Astrocyte (in vitro differentiated cells and primary cell): ENCODE measurements at regions not wholly inside any gene's neighbourhood (a gene's known extent, or its start where the extent isn't known, plus 50 kb on each side); places are given as distances from the start of the nearest gene placed in this dataset.

Experiments
- DNase-seq: peaks from one replicate; pipeline ENCODE4 v3.0.0-alpha.2; 2010; ENCODE audit warnings: low read depth
- FAIRE-seq: peaks from 2 replicates; lab custom pipeline; 2011; peaks lifted over from hg19 to GRCh38; lab: Jason Lieb, UNC
- H2AFZ ChIP-seq: 2 replicates; pipeline ENCODE4 v1.6.0; 2012; ENCODE audit warnings: low read depth, low read length, inconsistent platforms
- H3K27ac ChIP-seq: 2 replicates; pipeline ENCODE4 v1.5.1; 2011; ENCODE audit warnings: low read depth, low read length, inconsistent platforms
- H3K27me3 ChIP-seq: 2 replicates; pipeline ENCODE4 v1.6.0; 2011; ENCODE audit warnings: low read length, inconsistent platforms; ENCODE audit not compliant: insufficient read depth
- H3K36me3 ChIP-seq: 2 replicates; pipeline ENCODE4 v1.5.1; 2011; ENCODE audit warnings: low read length, inconsistent platforms; ENCODE audit not compliant: insufficient read depth
- H3K4me1 ChIP-seq: 2 replicates; pipeline ENCODE4 v1.5.1; 2011; ENCODE audit warnings: low read length, inconsistent platforms; ENCODE audit not compliant: insufficient read depth
- H3K4me2 ChIP-seq: 2 replicates; pipeline ENCODE4 v1.6.0; 2012; ENCODE audit warnings: low read length, inconsistent platforms
- H3K4me3 ChIP-seq: 2 replicates; pipeline ENCODE4 v1.5.1; 2011; ENCODE audit warnings: low read depth, mild to moderate bottlenecking, low read length, inconsistent platforms; ENCODE audit not compliant: insufficient read depth
- H3K79me2 ChIP-seq: 2 replicates; pipeline ENCODE4 v1.6.0; 2012; ENCODE audit warnings: mild to moderate bottlenecking, low read length, inconsistent platforms; ENCODE audit not compliant: insufficient read depth
- H3K9ac ChIP-seq: 2 replicates; pipeline ENCODE4 v1.6.0; 2012; ENCODE audit warnings: mild to moderate bottlenecking, low read length, inconsistent platforms
- H3K9me3 ChIP-seq: 2 replicates; pipeline ENCODE4 v1.5.1; 2012; ENCODE audit warnings: low read depth, mild to moderate bottlenecking, low read length, inconsistent platforms; ENCODE audit not compliant: insufficient read depth
- H4K20me1 ChIP-seq: 2 replicates; pipeline ENCODE4 v1.6.0; 2012; ENCODE audit warnings: low read length, inconsistent platforms; ENCODE audit not compliant: insufficient read depth
- H3K27ac Mint-ChIP-seq: one replicate; pipeline ENCODE4 v1.8.0; 2021; ENCODE audit warnings: mild to moderate bottlenecking, mixed read lengths; ENCODE audit not compliant: unreplicated experiment
- H3K27me3 Mint-ChIP-seq: one replicate; pipeline ENCODE4 v1.8.0; 2021; ENCODE audit warnings: low read depth, mixed read lengths; ENCODE audit not compliant: unreplicated experiment
- H3K36me3 Mint-ChIP-seq: one replicate; pipeline ENCODE4 v1.8.0; 2021; ENCODE audit warnings: low read depth, mixed read lengths; ENCODE audit not compliant: unreplicated experiment
- H3K4me1 Mint-ChIP-seq: one replicate; pipeline ENCODE4 v1.8.0; 2021; ENCODE audit warnings: low read depth, mixed read lengths; ENCODE audit not compliant: unreplicated experiment
- H3K4me3 Mint-ChIP-seq: one replicate; pipeline ENCODE4 v1.8.0; 2021; ENCODE audit warnings: mild to moderate bottlenecking, moderate library complexity, mixed read lengths; ENCODE audit not compliant: unreplicated experiment
- H3K9me3 Mint-ChIP-seq: one replicate; pipeline ENCODE4 v1.8.0; 2021; ENCODE audit warnings: mild to moderate bottlenecking, mixed read lengths; ENCODE audit not compliant: unreplicated experiment
- EZH2 ChIP-seq: IDR thresholded peaks from 2 replicates; pipeline ENCODE4 v1.6.1; 2012; ENCODE audit warnings: mild to moderate bottlenecking, low read length, inconsistent platforms; ENCODE audit not compliant: insufficient read depth
- TF ChIP-seq, protein P1 (sequence below): IDR thresholded peaks from 2 replicates; pipeline ENCODE4 v1.5.1; 2011; ENCODE audit warnings: low read depth, mild to moderate bottlenecking, inconsistent platforms, low read length, moderate library complexity; ENCODE audit not compliant: insufficient read depth

GRCh38 chr4:81818385-81818920, 346.7 kb upstream of the RASGEF1B start:
- Mint-ChIP-seq H3K36me3 (no peaks in the 10 kb centered on the region), H3K27me3 (no peaks in the 10 kb centered on the region), H3K4me1 (peaks cover 7% of the 10 kb centered on the region), H3K27ac (no peak overlapping the region), H3K9me3 (no peaks in the 10 kb centered on the region), H3K4me3 (no peak overlapping the region)
- no peak overlapping the region for H3K27ac ChIP-seq
- DNase-seq = no peak
- H3K27me3 ChIP-seq = no peaks in the 10 kb centered on the region
- no peaks in the 10 kb centered on the region for H3K79me2 ChIP-seq
- H4K20me1 ChIP-seq = no peaks in the 10 kb centered on the region
- H3K4me3 ChIP-seq = no peak overlapping the region
- no peaks in the 10 kb centered on the region for H3K4me1 ChIP-seq
- H3K4me2 ChIP-seq = no peak overlapping the region
- no peak for TF ChIP-seq EZH2
- TF ChIP-seq, protein P1, sequence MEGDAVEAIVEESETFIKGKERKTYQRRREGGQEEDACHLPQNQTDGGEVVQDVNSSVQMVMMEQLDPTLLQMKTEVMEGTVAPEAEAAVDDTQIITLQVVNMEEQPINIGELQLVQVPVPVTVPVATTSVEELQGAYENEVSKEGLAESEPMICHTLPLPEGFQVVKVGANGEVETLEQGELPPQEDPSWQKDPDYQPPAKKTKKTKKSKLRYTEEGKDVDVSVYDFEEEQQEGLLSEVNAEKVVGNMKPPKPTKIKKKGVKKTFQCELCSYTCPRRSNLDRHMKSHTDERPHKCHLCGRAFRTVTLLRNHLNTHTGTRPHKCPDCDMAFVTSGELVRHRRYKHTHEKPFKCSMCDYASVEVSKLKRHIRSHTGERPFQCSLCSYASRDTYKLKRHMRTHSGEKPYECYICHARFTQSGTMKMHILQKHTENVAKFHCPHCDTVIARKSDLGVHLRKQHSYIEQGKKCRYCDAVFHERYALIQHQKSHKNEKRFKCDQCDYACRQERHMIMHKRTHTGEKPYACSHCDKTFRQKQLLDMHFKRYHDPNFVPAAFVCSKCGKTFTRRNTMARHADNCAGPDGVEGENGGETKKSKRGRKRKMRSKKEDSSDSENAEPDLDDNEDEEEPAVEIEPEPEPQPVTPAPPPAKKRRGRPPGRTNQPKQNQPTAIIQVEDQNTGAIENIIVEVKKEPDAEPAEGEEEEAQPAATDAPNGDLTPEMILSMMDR = no peak
- no peak for FAIRE-seq
- no peaks in the 10 kb centered on the region for H3K36me3 ChIP-seq
- H3K9me3 ChIP-seq = no peaks in the 10 kb centered on the region
- H3K9ac ChIP-seq = no peak overlapping the region
- H2AFZ ChIP-seq = no peak overlapping the region

GRCh38 chr4:81816031-81816761, 344.5 kb upstream of the RASGEF1B start:
- Histone ChIP-seq H3K4me1 (no peaks in the 10 kb centered on the region), H3K27ac (no peak overlapping the region), H2AFZ (no peak overlapping the region), H4K20me1 (no peaks in the 10 kb centered on the region), H3K36me3 (no peaks in the 10 kb centered on the region), H3K27me3 (no peaks in the 10 kb centered on the region), H3K4me2 (no peak overlapping the region), H3K9ac (no peak overlapping the region), H3K9me3 (no peaks in the 10 kb centered on the region), H3K79me2 (no peaks in the 10 kb centered on the region), H3K4me3 (no peak overlapping the region)
- Mint-ChIP-seq H3K27me3 (no peaks in the 10 kb centered on the region), H3K9me3 (no peaks in the 10 kb centered on the region), H3K36me3 (no peaks in the 10 kb centered on the region), H3K4me3 (no peak overlapping the region), H3K27ac (no peak overlapping the region), H3K4me1 (peaks cover 7% of the 10 kb centered on the region)
- TF ChIP-seq, protein P1 = no peak
- no peak for TF ChIP-seq EZH2
- no peak for DNase-seq
- FAIRE-seq = no peak

GRCh38 chr4:81814987-81815541, 343.4 kb upstream of the RASGEF1B start:
- Histone ChIP-seq H3K27ac (no peak overlapping the region), H3K9ac (no peak overlapping the region), H3K36me3 (no peaks in the 10 kb centered on the region), H3K4me1 (no peaks in the 10 kb centered on the region), H3K79me2 (no peaks in the 10 kb centered on the region), H4K20me1 (no peaks in the 10 kb centered on the region), H3K4me3 (no peak overlapping the region), H3K9me3 (no peaks in the 10 kb centered on the region), H3K4me2 (no peak overlapping the region), H2AFZ (no peak overlapping the region), H3K27me3 (no peaks in the 10 kb centered on the region)
- no peak overlapping the region for H3K4me3 Mint-ChIP-seq
- no peak for TF ChIP-seq EZH2
- TF ChIP-seq, protein P1 = no peak
- DNase-seq (no peak), FAIRE-seq (no peak)
- H3K27me3 Mint-ChIP-seq = no peaks in the 10 kb centered on the region
- H3K9me3 Mint-ChIP-seq = no peaks in the 10 kb centered on the region
- H3K4me1 Mint-ChIP-seq = peaks cover 7% of the 10 kb centered on the region
- H3K27ac Mint-ChIP-seq = no peak overlapping the region
- no peaks in the 10 kb centered on the region for H3K36me3 Mint-ChIP-seq
